Heart left ventricle (tissue), 13 donors: ENCODE measurements at regions not wholly inside any gene's neighbourhood (a gene's known extent, or its start where the extent isn't known, plus 50 kb on each side); places are given as distances from the start of the nearest gene placed in this dataset.

ENCODE experiments used
- POLR2A ChIP-seq, 2 donors: fragments of 450-650 bp; IDR thresholded peaks; one replicate each; pipeline ENCODE4 v1.6.1; 2017; ENCODE audit warnings: antibody characterized with exemption in 2 of 2, mild to moderate bottlenecking in 2 of 2, moderate library complexity in 2 of 2
- TF ChIP-seq, protein P1 (sequence below), 12 donors: fragments of 200-600 bp; sonication (generic) in 4 of 12; IDR thresholded peaks; one replicate each; pipeline versions ENCODE4 v1.5.0 to v1.8.0; 2018 to 2022; ENCODE audit warnings: antibody characterized with exemption in 12 of 12, mild to moderate bottlenecking in 5 of 12
- donor health status: ischemic (EF 13 %, LVEDD 7.1; RV severe dilation, severe dysfunction).
- donor health status: DM: no; HTN: yes; CAD: no.
- donor health status: DM: no; HTN: no; CAD: no.
- donor health status: ischemic (EF 25% LVEDD 6.9; RV normal size, moderate dysfunction).
- donor health status: ischemic (EF 25% LVEDD 5.7; RV mildly dilated, moderate dysfunction).
- donor health status: ischemic (EF 35%, LVEDD 5.7; RV mildly dilated, moderate dysfunction).
- donor health status: nonischemic (EF 11% LVEDD 7.7; RV severe dilation, severe dysfunction).
- donor health status: DM: yes; HTN: yes; CAD: no.
- donor health status: PGD.
- donor health status: ischemic (EF 29% LVEDD 5.4; RV normal size, mild dysfunction).
- donor health status: nonischemic (EF 23%, LVEDD 6.1; RV moderate dilation, normal function).

DNA sequence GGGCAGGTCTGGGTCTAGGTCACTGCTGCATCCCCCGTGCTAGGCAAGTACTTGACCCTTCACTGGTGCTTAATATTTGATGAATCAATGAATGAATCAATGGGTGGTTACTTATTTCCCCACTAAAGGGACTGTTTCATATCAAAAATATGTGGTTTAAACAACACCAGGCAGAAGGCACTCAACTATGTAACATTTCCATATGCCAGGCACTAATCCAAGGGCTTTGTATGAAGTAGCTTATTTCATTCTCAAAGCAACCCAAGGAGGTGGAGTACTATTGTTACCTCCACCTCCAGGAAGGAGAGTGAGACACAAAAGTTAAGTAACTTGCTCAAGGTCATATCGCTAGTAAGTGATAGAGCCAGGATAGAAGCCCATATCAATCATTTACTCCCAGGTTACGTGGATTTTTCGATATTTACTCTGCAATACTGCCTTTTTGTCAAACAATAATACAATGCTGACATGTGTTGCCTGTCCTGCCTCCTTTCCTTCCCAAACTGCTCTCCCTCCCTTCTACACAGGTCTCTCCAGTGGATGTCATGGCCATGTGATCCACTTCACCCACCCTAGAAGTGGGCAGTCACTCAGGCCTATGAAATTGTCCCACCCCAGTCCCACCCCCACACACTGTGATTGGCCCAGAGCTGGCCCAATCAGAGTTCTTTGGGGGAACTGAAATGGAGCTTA lies 142.8 kb downstream of the ETS2 start:
- TF ChIP-seq, protein P1, sequence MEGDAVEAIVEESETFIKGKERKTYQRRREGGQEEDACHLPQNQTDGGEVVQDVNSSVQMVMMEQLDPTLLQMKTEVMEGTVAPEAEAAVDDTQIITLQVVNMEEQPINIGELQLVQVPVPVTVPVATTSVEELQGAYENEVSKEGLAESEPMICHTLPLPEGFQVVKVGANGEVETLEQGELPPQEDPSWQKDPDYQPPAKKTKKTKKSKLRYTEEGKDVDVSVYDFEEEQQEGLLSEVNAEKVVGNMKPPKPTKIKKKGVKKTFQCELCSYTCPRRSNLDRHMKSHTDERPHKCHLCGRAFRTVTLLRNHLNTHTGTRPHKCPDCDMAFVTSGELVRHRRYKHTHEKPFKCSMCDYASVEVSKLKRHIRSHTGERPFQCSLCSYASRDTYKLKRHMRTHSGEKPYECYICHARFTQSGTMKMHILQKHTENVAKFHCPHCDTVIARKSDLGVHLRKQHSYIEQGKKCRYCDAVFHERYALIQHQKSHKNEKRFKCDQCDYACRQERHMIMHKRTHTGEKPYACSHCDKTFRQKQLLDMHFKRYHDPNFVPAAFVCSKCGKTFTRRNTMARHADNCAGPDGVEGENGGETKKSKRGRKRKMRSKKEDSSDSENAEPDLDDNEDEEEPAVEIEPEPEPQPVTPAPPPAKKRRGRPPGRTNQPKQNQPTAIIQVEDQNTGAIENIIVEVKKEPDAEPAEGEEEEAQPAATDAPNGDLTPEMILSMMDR (IDR thresholded peaks at IDR 0.05), result no peak
- no peak for TF ChIP-seq POLR2A (IDR thresholded peaks at IDR 0.05)
